ENCODE measurements at regions not wholly inside any gene's neighbourhood (a gene's known extent, or its start where the extent isn't known, plus 50 kb on each side); places are given as distances from the start of the nearest gene placed in this dataset.

DNA sequence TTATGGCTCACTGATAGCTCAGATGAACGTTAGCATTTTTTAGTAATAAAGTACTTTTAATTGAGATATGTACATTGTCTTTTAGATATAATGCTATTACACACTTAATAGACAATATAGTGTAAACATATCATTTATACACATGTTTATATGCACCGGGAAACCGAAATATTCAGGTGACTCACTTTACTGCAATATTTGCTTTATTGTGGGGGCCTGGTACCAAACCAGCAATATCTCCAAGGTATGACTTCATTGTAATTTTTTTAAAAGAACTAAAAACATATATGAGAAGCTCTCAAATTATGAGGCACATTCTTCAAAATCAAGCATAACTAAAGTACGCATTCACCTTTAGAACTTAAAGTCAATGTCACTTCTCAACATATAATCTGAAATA, 231.2 kb upstream of the SLC7A11 start:
- TF ChIP-seq, protein P1, sequence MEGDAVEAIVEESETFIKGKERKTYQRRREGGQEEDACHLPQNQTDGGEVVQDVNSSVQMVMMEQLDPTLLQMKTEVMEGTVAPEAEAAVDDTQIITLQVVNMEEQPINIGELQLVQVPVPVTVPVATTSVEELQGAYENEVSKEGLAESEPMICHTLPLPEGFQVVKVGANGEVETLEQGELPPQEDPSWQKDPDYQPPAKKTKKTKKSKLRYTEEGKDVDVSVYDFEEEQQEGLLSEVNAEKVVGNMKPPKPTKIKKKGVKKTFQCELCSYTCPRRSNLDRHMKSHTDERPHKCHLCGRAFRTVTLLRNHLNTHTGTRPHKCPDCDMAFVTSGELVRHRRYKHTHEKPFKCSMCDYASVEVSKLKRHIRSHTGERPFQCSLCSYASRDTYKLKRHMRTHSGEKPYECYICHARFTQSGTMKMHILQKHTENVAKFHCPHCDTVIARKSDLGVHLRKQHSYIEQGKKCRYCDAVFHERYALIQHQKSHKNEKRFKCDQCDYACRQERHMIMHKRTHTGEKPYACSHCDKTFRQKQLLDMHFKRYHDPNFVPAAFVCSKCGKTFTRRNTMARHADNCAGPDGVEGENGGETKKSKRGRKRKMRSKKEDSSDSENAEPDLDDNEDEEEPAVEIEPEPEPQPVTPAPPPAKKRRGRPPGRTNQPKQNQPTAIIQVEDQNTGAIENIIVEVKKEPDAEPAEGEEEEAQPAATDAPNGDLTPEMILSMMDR (IDR thresholded peaks at IDR 0.05) = no peak
- TF ChIP-seq POLR2AphosphoS5 (IDR thresholded peaks at IDR 0.05) = no peak
- no peak for TF ChIP-seq EP300 (IDR thresholded peaks at IDR 0.05; ENCODE audit: low read depth)
